WTC11 (cell line): ENCODE measurements at regions not wholly inside any gene's neighbourhood (a gene's known extent, or its start where the extent isn't known, plus 50 kb on each side); places are given as distances from the start of the nearest gene placed in this dataset.

Experiments
- ATAC-seq: fragments of 200-7000 bp; cut with Tn5 transposase; 2 replicates; pipeline ENCODE4 v1.10.0; 2021; ENCODE audit warnings: mild to moderate bottlenecking, moderate library complexity
- CTCF ChIA-PET: fragments of 300-600 bp; sonication (Branson Sonifier 250); formaldehyde crosslinking; loops from one replicate; lab custom pipeline; 2021; ENCODE audit warnings: antibody characterized with exemption; lab: Charles Lee
- POLR2A ChIA-PET: fragments of 350-600 bp; sonication (Branson Sonifier 250); formaldehyde crosslinking; loops from one replicate; lab custom pipeline; 2021; ENCODE audit warnings: antibody characterized with exemption; lab: Charles Lee
- DNase-seq: peaks from one replicate; pipeline ENCODE4 v3.0.0; 2021; ENCODE audit warnings: low spot score
- H3K27ac Mint-ChIP-seq: 2 replicates; pipeline ENCODE4 v1.8.0; 2021; ENCODE audit warnings: mixed read lengths
- H3K27me3 Mint-ChIP-seq: 2 replicates; pipeline ENCODE4 v1.8.0; 2021; ENCODE audit warnings: low read depth, mild to moderate bottlenecking, moderate library complexity, mixed read lengths
- H3K36me3 Mint-ChIP-seq: 2 replicates; pipeline ENCODE4 v1.8.0; 2021; ENCODE audit warnings: mixed read lengths
- H3K4me1 Mint-ChIP-seq: 2 replicates; pipeline ENCODE4 v1.8.0; 2022; ENCODE audit warnings: mixed read lengths
- H3K4me3 Mint-ChIP-seq: 2 replicates; pipeline ENCODE4 v1.8.0; 2021; ENCODE audit warnings: mild to moderate bottlenecking, moderate library complexity, mixed read lengths
- H3K9me3 Mint-ChIP-seq: 2 replicates; pipeline ENCODE4 v1.8.0; 2021; ENCODE audit warnings: mixed read lengths
- ARID4B ChIP-seq: sonication (generic); formaldehyde crosslinking; IDR thresholded peaks from 2 replicates; pipeline ENCODE4 v1.8.0; 2023; ENCODE audit warnings: missing genetic modification reagents, mild to moderate bottlenecking, borderline replicate concordance
- CREB1 ChIP-seq: sonication (generic); formaldehyde crosslinking; IDR thresholded peaks from 2 replicates; pipeline ENCODE4 v1.8.0; 2023; ENCODE audit warnings: mild to moderate bottlenecking, missing genetic modification reagents
- E2F5 ChIP-seq: sonication (generic); formaldehyde crosslinking; IDR thresholded peaks from 2 replicates; pipeline ENCODE4 v1.8.1; 2022; ENCODE audit warnings: mild to moderate bottlenecking, moderate library complexity, missing genetic modification reagents
- ELF4 ChIP-seq: sonication (generic); formaldehyde crosslinking; IDR thresholded peaks from 2 replicates; pipeline ENCODE4 v1.8.1; 2022; ENCODE audit warnings: low read depth, mild to moderate bottlenecking, moderate library complexity, missing genetic modification reagents
- FOXK1 ChIP-seq: sonication (generic); formaldehyde crosslinking; IDR thresholded peaks from 2 replicates; pipeline ENCODE4 v1.8.0; 2022; ENCODE audit warnings: mild to moderate bottlenecking, moderate library complexity, missing genetic modification reagents
- GABPB1 ChIP-seq: sonication (generic); formaldehyde crosslinking; IDR thresholded peaks from 2 replicates; pipeline ENCODE4 v1.8.1; 2023; ENCODE audit warnings: mild to moderate bottlenecking, missing genetic modification reagents
- GRHL2 ChIP-seq: fragments of 250-450 bp; sonication (Bioruptor Pico); IDR thresholded peaks from 2 replicates; pipeline ENCODE4 v1.8.0; 2022; ENCODE audit warnings: mild to moderate bottlenecking, moderate library complexity; ENCODE audit not compliant: insufficient replicate concordance, severe bottlenecking
- HMGA2 ChIP-seq: fragments of 250-450 bp; sonication (Bioruptor Pico); IDR thresholded peaks from 2 replicates; pipeline ENCODE4 v1.4.0; 2021; ENCODE audit warnings: mild to moderate bottlenecking, moderate library complexity
- JAZF1 ChIP-seq: fragments of 250-450 bp; sonication (Bioruptor Pico); IDR thresholded peaks from 2 replicates; pipeline ENCODE4 v1.9.0; 2021; ENCODE audit warnings: moderate library complexity, mild to moderate bottlenecking, inconsistent platforms
- NFATC4 ChIP-seq: fragments of 250-450 bp; sonication (Bioruptor Pico); IDR thresholded peaks from 2 replicates; pipeline ENCODE4 v1.9.0; 2021; ENCODE audit warnings: mild to moderate bottlenecking
- NFE2L1 ChIP-seq: sonication (generic); formaldehyde crosslinking; IDR thresholded peaks from 2 replicates; pipeline ENCODE4 v1.8.1; 2023; ENCODE audit warnings: missing genetic modification reagents
- NR1H2 ChIP-seq: sonication (generic); formaldehyde crosslinking; IDR thresholded peaks from 2 replicates; pipeline ENCODE4 v1.9.0; 2021; ENCODE audit warnings: mild to moderate bottlenecking, moderate library complexity, missing genetic modification reagents
- RELA ChIP-seq: sonication (generic); formaldehyde crosslinking; IDR thresholded peaks from 2 replicates; pipeline ENCODE4 v1.8.1; 2022; ENCODE audit warnings: missing genetic modification reagents, mild to moderate bottlenecking, borderline replicate concordance
- SMAD3 ChIP-seq: sonication (generic); formaldehyde crosslinking; IDR thresholded peaks from 2 replicates; pipeline ENCODE4 v1.8.0; 2022; ENCODE audit warnings: missing genetic modification reagents, mild to moderate bottlenecking, borderline replicate concordance
- TEAD1 ChIP-seq: sonication (generic); formaldehyde crosslinking; IDR thresholded peaks from 2 replicates; pipeline ENCODE4 v1.8.0; 2022; ENCODE audit warnings: mild to moderate bottlenecking, missing genetic modification reagents
- TEAD4 ChIP-seq: sonication (generic); formaldehyde crosslinking; IDR thresholded peaks from 2 replicates; pipeline ENCODE4 v1.8.0; 2022; ENCODE audit warnings: mild to moderate bottlenecking, missing genetic modification reagents
- USF2 ChIP-seq: sonication (generic); formaldehyde crosslinking; IDR thresholded peaks from 2 replicates; pipeline ENCODE4 v1.8.1; 2023; ENCODE audit warnings: mild to moderate bottlenecking, missing genetic modification reagents, moderate library complexity
- ZBTB21 ChIP-seq: sonication (generic); formaldehyde crosslinking; IDR thresholded peaks from 2 replicates; pipeline ENCODE4 v1.8.1; 2023; ENCODE audit warnings: mild to moderate bottlenecking, missing genetic modification reagents, borderline replicate concordance
- ZNF121 ChIP-seq: sonication (generic); formaldehyde crosslinking; IDR thresholded peaks from 2 replicates; pipeline ENCODE4 v1.8.0; 2023; ENCODE audit warnings: missing genetic modification reagents
- ZNF317 ChIP-seq: sonication (generic); formaldehyde crosslinking; IDR thresholded peaks from 2 replicates; pipeline ENCODE4 v1.8.1; 2023; ENCODE audit warnings: low read depth, mild to moderate bottlenecking, moderate library complexity, missing genetic modification reagents, borderline replicate concordance
- ZNF416 ChIP-seq: fragments of 250-450 bp; sonication (Bioruptor Pico); IDR thresholded peaks from 2 replicates; pipeline ENCODE4 v1.9.0; 2021; ENCODE audit warnings: mild to moderate bottlenecking, inconsistent platforms
- ZSCAN18 ChIP-seq: fragments of 250-450 bp; sonication (Bioruptor Pico); IDR thresholded peaks from 2 replicates; pipeline ENCODE4 v2.1.2; 2022; ENCODE audit warnings: mild to moderate bottlenecking, moderate library complexity

GRCh38 chr3:99325402-99325801, 313.0 kb upstream of the COL8A1 start:
- CTCF ChIA-PET = no interaction called here

GRCh38 chr3:99324636-99325203, 313.7 kb upstream of the COL8A1 start:
- no peak for ATAC-seq
- DNase-seq = no peak
- no peaks in the 10 kb centered on the region for H3K36me3 Mint-ChIP-seq
- no peaks in the 10 kb centered on the region for H3K27me3 Mint-ChIP-seq
- no peak overlapping the region for H3K4me3 Mint-ChIP-seq
- no peak overlapping the region for H3K27ac Mint-ChIP-seq
- CTCF ChIA-PET = no interaction called here
- no peak for TF ChIP-seq ELF4 (CRISPR knock-in tag)
- TF ChIP-seq ZNF416 = no peak
- TF ChIP-seq ZNF317 (CRISPR knock-in tag) = no peak
- no peak for TF ChIP-seq GABPB1 (CRISPR knock-in tag)
- TF ChIP-seq RELA = no peak
- no peak for TF ChIP-seq FOXK1 (CRISPR knock-in tag)
- TF ChIP-seq ZBTB21 (CRISPR knock-in tag) = no peak
- no peaks in the 10 kb centered on the region for H3K9me3 Mint-ChIP-seq
- POLR2A ChIA-PET = no interaction called here
- no peaks in the 10 kb centered on the region for H3K4me1 Mint-ChIP-seq

More at GRCh38 chr3:99325402-99325801, 313.0 kb upstream of the COL8A1 start:
- no peak overlapping the region for H3K27ac Mint-ChIP-seq
- no peaks in the 10 kb centered on the region for H3K9me3 Mint-ChIP-seq
- POLR2A ChIA-PET = no interaction called here
- DNase-seq (no peak), ATAC-seq (no peak)
- no peak overlapping the region for H3K4me3 Mint-ChIP-seq
- H3K27me3 Mint-ChIP-seq = no peaks in the 10 kb centered on the region
- no peak for TF ChIP-seq NR1H2
- TF ChIP-seq NFE2L1 (CRISPR knock-in tag) = no peak
- no peak for TF ChIP-seq NFATC4 (CRISPR knock-in tag)
- TF ChIP-seq E2F5 (CRISPR knock-in tag) = no peak
- TF ChIP-seq CREB1 (CRISPR knock-in tag) = no peak
- no peak for TF ChIP-seq ZSCAN18 (CRISPR knock-in tag)
- TF ChIP-seq ZNF121 (CRISPR knock-in tag) = no peak
- TF ChIP-seq JAZF1 (CRISPR knock-in tag) = no peak
- no peak for TF ChIP-seq USF2 (CRISPR knock-in tag)
- TF ChIP-seq HMGA2 (CRISPR knock-in tag) = no peak
- TF ChIP-seq TEAD4 (CRISPR knock-in tag) = no peak
- no peak for TF ChIP-seq GRHL2 (CRISPR knock-in tag)
- TF ChIP-seq TEAD1 (CRISPR knock-in tag) = no peak
- no peaks in the 10 kb centered on the region for H3K36me3 Mint-ChIP-seq
- H3K4me1 Mint-ChIP-seq = no peaks in the 10 kb centered on the region

GRCh38 chr3:99323940-99324339, 314.5 kb upstream of the COL8A1 start:
- Mint-ChIP-seq H3K9me3 (no peaks in the 10 kb centered on the region), H3K36me3 (no peaks in the 10 kb centered on the region), H3K27ac (no peak overlapping the region), H3K4me1 (no peaks in the 10 kb centered on the region), H3K4me3 (no peak overlapping the region), H3K27me3 (no peaks in the 10 kb centered on the region)
- ChIA-PET CTCF (no interaction called here), POLR2A (no interaction called here)
- ATAC-seq = no peak
- DNase-seq = no peak
- TF ChIP-seq SMAD3 (CRISPR knock-in tag) (no peak), ARID4B (CRISPR knock-in tag) (no peak), HMGA2 (CRISPR knock-in tag) (peak; percentile 92)
